ENCODE measurements at regions not wholly inside any gene's neighbourhood (a gene's known extent, or its start where the extent isn't known, plus 50 kb on each side); places are given as distances from the start of the nearest gene placed in this dataset.

GRCh38 chr11:112697391-112698178 lies 263.6 kb upstream of the NCAM1 start:
- TF ChIP-seq CTCF (IDR thresholded peaks at IDR 0.05): no peak
- TF ChIP-seq POLR2A (IDR thresholded peaks at IDR 0.05): no peak
- no peak for TF ChIP-seq EP300 (IDR thresholded peaks at IDR 0.05)
